Stimulated activated CD4-positive, alpha-beta T cell treated with anti-CD3 and anti-CD28 coated beads, Interleukin-1b, Interleukin-23, amount 100 ng/mL, for 48 hours (primary cell): ENCODE measurements at regions not wholly inside any gene's neighbourhood (a gene's known extent, or its start where the extent isn't known, plus 50 kb on each side); places are given as distances from the start of the nearest gene placed in this dataset.

Source experiments
- DNase-seq: peaks from one replicate; pipeline ENCODE4 v3.0.0-alpha.2; 2020

DNA sequence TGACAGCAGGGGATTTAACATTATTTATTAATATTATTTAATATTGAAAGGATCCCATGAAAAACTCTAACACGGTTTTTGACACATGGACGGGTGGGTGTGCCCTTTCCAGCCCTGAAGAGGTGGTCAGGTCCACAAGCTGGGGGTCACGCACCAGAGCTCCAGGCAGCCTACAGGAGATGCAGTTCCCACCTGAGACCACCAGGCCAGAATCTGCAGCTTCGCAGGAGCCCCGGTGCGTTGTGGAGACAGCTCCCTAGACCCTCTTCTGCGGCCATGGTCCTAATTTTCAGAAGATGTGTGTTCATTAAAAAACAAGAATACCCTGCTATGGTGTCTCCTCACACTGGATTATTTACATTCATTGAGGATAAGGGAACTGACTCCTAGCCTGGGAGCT lies 331.1 kb downstream of the C16orf95 start:
- no peak for DNase-seq

DNA sequence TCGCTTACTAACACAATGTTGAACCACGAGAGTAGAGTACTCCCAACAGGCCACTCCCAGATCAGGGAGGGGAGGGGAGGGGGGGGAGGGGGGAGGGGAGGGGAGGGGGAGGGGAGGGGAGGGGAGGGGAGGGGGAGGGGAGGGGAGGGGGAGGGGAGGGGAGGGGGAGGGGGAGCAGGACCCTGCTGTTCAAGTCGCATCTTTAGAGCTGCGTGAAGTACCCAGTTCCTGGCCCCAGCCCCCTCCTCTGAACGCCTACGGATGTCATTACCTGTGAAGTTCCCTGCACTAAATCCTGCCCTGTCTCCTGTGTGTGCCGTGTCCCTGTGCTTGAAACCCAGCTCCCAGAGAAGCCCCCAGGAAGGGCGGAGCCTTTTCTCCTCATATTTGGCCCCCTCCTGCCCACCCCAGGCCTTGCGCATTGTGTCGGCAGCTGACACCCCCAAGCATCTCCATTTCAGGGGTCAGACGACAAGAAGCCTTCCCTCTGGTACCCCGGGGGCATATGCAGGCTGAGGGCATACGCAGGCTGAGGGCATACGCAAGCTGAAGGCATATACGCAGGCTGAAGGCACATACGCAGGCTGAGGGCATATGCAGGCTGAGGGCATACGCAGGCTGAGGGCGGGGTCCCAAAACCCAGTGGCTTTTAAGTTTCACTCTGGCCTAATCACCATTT lies 330.2 kb downstream of the C16orf95 start:
- no peak for DNase-seq

DNA sequence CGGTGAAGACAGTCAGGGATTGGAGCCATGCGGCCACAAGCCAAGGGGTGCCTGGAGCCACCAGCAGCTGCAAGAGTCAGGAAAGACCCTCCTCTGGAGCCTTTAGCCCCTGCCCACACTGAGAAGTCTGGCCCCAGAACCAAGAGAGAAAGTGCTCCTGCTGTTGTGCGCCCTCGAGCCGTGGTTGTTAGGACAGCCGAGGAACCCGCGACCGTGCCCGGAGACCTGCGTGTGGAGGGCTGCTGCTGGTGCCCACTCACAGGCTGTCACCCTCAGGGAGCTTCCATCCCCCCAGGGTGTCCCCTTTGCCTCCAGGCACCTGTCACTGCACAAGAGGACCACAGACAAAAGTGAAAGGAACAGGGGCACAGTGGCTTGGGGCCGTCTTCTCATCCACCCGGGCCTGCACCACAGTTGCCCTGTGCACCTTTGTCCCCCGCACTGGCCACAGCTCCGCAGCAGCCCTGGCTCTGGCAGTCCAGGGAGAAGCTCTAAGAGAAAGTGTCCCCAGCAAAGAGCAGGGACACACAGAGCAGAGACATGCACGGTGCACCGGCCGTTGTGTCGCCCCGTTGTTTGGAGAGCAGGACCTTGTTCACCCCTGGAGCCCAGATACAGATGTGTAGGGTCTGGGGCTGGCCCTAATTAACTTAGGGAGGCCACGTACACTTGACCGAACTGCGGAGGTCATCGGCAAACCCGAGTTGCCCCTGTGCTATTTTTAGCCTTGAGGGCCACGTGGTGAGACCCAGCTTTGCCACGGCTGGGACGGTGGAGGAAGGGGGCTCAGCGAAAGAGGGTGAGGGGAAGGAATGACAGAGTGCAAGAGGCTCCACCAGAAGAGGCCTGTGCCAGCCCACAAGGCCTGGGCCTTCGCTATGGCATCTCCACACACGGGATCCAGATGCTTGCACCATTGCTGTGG lies 329.2 kb downstream of the C16orf95 start:
- no peak for DNase-seq

DNA sequence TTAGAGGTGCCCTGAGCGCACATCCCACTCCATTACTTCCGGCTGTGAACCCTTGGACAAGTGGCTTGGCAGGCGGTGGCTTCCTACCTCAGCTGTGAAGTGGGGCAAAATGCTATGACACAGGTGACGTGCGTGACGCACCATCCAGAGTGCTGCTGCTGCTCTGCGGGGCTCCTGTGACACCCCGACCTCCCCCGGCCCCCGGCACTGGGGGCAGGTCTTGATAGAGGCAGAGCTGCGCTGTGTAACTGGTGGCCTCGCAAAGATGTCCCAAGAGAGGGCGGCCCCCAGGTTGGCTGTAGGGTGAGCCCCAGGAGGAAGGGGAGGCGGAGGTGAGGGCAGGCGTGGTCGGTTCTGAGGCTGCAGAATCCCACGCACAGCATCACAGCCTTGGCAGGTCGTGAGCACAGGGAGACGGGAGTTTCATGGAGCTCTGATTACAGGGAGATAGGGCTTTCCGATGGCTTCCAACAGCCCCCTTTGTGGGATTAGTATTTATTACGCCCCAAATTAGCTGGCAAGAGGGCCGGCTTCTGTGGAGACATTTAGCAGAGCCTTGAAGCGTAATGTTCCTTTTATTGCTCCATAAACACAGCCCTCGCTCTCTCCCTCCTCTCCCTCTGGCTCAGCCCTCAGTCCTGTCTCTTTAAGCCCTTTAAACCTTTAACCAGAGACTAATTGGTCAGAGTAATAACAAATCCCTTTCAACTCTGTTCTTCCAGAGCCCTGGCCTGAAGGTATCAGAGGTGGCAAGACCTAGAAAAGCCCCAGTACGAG lies 328.1 kb downstream of the C16orf95 start:
- no peak for DNase-seq

DNA sequence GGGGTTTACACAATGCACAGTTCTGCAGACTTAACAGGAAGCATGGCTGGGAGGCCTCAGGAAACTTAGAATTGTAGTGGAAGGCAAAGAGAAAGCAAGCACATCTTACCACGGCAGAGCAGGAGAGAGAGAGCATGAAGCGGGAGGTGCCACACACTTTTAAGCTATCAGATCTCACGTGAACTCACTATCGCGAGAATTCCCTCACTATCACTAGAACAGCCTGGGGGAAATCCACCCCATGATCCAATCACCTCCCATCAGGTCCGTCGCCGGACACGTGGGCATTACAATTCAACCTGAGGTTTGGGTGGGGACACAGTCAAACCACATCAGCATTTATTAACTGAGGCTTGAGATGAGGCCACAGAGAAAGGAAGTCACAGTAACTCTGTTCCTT lies 326.7 kb downstream of the C16orf95 start:
- DNase-seq, result no peak

DNA sequence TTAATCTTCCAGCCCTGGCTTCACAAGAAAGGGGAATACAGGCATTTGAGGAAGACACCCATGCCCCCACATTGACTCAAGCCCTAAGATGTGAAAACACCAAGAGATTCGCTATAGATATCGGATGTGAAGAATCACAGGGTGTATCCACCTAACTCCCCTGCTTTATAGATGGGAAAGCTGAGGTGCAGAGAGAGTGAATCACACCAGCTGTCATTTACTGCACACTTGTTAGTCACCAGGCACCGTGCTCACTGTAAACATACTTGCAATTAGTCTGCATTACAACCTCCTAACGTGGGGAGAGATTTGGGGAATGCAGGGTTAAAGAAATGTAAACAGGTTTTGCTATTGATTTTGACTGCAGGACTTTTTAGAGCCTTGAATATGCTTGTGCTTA lies 325.5 kb downstream of the C16orf95 start:
- DNase-seq, result no peak

DNA sequence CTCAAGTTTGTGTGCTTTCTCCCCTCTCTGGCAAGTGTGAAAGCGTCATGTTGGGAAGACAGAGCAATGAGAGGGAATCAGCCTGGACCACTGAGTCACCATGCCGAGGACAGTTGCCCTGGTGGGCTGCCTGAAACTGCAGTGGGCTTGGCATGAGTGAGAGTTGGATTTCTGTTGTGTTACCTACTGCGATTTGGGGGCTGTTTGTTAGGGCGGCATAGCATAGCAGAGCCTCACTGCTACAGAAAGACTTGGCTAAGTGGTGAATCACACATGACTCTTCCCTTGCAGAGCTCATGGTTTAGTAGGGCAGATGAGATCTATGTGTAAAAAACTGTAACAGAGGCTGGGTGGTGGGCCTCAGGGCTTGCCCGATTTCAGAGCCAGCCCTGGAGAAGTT lies 324.6 kb downstream of the C16orf95 start:
- DNase-seq, result no peak

DNA sequence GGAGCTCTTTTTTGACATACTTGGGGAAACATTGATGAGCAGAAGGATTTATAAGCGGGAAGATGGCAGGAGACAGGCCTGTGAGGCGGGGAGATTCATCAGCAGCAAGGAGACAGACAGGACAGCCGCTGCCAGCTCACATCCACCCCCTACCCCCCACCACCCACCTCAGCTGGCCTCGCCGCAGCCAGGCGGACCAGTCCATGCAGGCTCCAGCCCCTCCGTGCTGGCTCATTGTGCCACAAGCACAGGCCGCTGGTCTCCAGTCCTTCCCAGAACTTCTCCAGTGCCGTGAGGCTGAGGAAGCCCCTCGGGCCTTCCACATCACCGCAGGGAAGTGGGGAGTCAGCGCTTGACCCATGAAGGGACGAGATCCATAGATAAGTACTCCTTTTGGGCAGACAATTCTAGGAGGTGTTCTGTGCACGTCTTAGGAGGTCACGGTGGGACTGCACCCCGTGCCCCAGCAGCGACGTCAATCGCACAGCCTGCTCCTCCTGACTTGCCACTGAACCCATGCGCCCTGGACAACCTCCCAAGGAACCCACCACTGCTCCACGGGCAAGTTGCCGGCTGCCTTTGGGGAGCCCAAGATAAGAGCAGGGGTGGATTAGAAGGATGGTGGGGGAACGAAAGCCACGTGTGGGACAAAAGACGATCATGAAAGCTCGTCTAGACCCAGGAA lies 323.6 kb downstream of the C16orf95 start:
- DNase-seq, result no peak

DNA sequence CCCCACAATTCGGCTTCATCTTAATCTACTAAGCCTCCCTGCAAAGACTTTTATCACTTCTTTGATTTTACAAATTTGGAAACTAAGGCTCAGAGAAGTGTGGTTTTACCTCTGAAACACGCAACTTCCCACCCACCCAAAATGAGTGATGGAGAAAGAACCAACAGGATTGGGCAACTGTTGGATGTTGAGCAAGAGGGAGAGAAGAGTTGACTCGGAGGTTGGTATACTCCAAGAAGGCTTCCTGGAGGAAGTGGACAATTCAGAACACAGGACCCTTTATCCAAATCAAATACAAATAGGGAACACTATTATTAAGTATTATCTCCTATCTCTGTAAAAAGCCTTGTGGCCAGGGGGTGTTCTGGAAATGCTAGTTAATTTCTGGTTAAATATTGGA lies 323.0 kb downstream of the C16orf95 start:
- DNase-seq, result no peak

DNA sequence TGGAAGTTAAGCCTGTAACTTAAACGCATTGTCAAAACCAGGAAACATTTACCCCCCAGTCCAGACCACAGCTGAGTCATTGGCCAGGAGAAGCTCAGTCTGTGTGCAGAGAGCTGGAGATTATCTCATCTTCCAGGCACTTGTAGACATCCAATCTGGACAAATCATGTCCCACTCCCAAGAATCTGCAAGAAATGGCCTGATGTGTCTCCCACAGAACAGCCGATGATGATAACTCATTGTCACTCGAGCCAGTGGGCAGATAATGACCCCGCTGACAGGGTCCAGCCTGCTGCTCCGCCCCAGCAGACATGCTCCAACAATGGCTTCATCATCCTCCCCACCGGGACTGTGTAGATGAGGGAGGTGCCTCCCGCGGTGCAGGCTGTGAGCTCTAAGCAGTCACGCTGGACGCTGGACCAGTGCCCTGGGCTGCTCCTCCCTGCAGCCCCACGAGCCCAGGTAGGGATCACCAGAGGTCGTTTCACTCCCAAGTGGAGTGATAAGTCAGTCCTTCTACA lies 322.5 kb downstream of the C16orf95 start:
- no peak for DNase-seq

DNA sequence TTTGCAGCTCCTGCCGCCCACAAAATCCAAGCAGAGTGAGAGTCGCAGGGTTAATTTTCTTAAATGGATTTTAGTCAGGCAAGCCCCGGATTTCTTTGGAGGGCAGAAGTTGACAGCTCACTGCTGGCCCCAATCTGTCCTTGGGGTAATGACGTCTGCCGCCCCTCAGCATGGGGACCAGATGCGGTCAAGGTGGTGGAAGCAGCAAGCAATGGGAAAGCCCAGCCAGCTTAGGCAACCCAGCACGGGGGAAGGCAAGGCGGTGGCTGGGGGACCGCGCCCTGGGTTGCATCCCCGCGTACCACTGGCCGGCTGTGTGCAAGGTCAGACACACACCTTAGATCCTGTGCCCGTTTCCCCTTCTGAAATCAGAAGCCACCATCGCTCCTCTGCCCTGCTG lies 321.7 kb downstream of the C16orf95 start:
- no peak for DNase-seq

DNA sequence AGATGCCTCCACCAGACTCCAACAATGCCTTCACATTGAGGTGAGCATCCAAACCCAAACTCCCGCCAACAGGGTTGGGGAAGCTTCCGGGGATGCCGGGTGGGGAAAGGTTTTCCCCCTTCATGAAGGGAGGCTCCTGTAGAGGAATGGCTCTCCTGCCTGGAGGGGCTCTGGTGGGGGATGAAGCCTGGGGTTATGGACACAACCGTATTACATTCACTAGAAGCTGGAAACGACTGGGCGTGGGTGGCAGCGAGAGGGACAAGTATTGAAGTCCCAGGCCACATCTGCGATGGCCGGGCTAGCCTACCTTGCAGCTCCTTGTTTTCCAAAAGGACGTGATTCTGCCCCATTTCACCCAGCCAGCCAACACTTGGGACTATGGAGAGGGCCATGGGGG lies 321.1 kb downstream of the C16orf95 start:
- no peak for DNase-seq

DNA sequence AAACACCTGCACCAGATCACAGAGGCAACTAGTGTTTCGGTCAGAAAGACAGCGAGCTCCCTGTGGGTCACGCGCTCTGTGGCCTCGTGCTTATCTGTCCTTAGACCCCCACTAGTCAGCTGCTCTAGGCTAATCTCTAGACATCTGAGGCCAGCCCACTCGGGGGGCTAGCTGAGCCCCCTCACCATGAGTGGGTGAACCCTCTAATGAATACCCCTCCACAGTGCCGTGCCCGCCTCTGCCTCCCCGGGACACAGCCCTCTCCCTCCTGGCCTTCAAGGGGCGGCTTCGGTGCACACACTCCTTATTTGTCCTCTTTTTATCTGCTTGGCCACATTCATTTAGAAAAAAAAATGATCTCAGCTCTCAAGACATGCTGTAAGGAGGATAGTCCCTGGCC lies 320.1 kb downstream of the C16orf95 start:
- DNase-seq, result no peak

DNA sequence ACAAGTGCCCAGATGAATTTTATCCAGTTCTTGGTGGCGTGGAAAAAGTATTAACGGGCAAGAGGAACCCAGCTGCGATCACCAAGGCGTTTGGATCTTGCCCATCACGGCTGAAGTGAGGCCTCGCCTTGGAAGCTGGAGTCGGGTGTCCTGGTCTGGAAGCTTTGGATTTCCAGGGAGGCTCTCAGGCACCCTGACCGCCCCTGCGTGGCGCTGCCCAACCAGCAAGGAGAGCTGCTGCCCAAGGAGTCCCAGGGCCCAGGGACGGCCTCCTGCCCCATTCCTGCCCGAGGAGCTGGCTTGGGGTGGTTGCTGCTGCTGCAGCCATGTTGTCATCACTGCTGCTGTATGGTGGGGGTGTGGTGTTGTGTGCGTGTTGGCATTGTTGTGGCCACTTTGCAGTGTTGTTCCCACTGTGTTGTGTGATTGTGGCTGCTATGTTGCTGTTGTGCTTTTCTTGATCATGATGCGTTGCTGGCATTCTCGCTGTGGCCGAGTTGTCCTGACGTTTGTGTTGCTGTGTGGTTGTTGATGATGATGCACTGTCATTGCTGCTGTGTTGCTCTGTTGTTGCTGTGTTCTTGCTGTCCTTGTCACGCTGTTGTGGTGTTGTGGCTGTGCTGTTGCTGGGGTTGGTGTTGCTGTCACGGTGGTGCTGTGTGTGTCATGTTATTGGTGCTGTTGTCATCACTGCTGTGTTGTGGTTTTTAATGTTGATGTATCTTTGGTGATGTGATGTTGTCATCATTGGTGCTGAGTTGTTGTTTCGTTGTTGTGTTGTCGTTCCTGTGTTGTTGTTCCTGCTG lies 318.8 kb downstream of the C16orf95 start:
- DNase-seq, result no peak

DNA sequence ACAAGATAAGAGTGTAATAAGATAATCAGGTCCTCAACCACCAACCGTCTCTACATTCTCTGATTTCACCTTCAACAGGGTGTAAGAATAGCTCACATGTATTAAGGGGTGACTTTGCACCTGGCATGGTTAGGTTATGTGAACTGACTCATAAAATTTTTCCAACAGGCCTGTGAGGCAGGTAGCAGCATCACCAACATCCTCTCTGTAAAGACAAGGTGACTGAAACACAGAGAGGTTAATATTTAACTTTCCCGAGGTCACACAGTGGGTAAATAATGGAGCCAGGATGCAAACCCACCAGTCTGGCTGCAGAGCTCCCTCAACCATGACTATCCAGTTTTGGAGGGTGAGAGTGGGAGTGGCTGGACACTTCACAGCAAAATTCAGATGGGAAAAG lies 317.2 kb downstream of the C16orf95 start:
- DNase-seq, result no peak

DNA sequence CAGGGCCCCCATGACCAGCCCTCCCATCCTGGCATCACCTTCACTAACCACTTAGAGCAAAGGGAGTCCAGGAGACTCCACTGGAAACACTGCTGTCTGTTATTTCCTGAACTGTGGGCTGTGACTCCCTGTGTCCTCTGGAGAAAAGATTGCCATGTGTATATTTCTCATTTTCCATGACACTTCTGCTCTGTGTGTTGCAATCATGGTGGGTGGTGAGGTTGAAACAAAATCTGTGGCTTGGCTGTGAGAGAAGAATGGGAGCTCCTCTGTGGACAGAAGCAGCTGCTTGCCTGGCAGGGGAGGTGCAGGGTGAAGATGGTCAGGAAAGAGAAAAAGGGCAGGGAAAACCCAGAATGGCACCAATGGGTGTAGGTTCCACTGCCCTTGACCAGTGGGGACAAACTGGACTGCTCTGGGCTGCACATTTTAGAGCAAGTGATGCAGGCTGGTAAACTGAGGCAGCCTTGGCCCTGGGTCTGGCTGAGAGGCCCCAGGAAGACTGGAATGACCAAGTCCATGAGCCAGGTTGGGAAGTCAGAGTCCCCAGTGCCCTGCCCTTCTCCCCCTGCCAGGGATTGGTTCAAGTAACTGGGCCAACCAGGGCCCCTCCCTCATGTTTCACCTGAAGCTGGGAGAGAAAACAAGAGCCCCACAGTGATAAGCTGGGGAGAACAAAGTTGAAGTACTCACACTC lies 314.3 kb downstream of the C16orf95 start:
- no peak for DNase-seq

DNA sequence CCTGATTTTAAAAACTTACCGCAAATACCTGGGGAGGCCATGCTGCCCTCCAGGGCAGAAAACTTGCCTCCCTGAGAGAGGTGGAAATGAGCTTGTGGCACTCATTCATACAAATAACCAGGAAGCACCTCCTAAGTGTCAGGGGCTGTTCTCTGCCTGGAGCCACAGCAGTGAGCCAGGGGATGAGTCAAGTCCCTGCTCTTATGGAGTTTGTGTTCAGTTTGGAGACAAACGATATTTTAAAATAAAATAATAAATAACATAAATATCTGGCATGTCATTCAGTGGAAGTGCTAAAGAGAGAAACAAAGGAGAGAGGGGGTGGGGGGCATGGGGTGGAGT lies 313.8 kb downstream of the C16orf95 start:
- DNase-seq, result no peak

DNA sequence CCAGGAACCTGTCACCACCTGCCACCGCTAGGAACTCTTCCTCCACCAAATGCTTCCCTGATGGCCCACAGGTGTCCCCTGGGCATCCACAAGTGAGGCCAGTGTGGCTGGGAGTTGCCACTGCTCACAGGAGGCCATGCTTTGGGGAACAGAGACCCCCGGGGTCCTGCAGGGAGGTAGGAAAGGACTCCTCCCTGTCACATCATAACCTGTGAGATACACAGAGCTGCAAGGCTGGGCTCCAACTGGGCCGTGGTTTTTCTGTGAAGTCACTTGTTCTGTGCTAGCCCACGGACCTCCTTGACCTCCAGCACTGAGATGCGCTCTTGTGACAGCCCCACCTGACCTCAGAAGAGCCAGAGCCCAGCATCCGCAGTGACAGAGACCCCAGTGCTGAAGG lies 311.2 kb downstream of the C16orf95 start:
- DNase-seq, result no peak

DNA sequence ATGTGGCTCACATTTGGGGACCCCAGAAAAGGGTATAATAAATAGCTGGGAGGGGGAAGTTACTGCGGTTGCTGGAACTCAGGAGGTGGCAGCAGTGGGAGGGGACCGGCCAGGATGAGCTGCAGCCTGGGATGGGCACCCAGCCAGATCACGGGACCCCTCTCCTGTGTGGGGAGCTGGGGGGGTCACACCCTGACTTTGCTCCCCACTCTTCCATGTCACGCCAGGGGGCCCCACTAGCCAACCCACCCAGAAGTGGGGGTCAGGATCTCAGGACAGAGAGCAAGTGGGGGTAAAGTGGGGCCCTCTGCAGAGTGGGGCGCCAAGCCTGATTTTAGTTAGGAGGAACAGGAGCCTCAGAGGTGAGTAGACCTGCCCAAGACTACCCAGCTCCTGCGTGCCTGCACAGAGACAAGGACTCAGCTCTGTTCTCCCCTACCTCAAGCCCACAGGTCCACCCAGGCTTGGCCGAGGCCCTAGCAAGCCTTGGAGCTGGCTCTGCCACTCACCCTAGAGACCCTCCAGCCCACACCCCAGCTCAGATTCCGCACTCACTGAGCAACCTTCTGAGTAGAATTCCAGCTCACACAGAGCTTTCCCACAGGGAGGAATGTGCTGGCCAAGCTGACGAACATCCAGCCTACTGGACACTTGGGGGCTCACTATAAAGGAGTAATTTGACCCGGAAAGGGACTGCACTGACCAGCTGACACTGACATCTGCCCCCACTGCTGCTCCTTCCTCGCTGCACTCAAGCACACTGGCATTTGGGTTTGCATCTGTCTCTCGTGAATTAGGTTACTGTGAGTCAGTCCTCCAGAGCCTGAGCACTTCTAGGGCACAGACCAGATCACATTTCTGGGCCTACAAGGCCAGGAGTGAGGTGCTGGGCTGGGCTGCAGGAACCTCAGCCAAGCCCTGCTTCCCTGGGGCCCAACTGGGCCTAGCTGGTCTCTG lies 310.1 kb downstream of the C16orf95 start:
- DNase-seq, result no peak

DNA sequence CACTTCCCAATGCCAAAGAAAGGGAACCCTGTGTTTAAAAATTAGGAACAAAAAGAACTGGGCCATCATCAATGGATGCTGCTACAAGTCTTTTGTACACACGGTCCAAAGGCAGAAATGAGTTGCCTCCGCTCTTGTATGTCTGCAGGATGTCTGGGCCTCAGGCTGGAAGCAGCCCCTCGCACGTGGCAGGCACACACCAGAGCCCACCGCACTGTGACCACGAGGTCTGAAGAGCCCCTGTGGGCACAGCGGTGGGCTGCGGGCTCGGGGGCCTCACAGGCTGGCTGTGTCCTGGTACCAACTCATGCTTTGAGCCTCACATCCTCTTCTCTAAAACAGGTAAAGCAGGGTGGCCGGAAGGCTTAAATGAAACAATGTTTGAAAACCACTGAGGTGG lies 309.3 kb downstream of the C16orf95 start:
- DNase-seq, result no peak
